GM21423 (cell line): ENCODE measurements at regions not wholly inside any gene's neighbourhood (a gene's known extent, or its start where the extent isn't known, plus 50 kb on each side); places are given as distances from the start of the nearest gene placed in this dataset.

Experiments used
- ATAC-seq: cut with Tn5 transposase; IDR thresholded peaks from one replicate; pipeline ENCODE4 v1.9.1; 2021; ENCODE audit warnings: mild to moderate bottlenecking, moderate library complexity; ENCODE audit not compliant: unreplicated experiment

- ATAC-seq = no peak
Measured at GRCh38 chr10:92790440-92790839, 57.9 kb upstream of the EXOC6 start.

DNA sequence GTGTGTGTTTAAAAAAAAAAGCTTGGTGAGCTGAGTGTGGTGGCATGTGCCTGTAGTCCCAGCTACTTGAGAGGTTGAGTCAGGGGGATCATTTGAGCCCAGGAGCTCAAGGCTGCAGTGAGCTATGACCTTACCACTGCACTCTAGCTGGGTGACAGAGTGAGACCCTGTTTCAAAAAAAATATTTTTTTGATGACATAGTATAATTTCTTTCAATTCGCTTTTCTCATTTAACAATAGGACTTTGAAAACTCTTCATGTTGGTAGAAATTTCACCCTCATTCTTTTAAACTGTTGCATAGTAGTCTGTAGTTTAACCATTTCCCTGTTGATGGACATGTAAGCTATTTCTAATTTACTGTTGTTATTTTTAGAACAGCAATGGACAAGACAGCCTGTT, 55.7 kb upstream of the EXOC6 start:
- no peak for ATAC-seq
